GM12892 (cell line): ENCODE measurements at regions not wholly inside any gene's neighbourhood (a gene's known extent, or its start where the extent isn't known, plus 50 kb on each side); places are given as distances from the start of the nearest gene placed in this dataset.

Experiments used
- POLR2A ChIP-seq: IDR thresholded peaks from 2 replicates; pipeline ENCODE4 v1.6.1; 2011; ENCODE audit warnings: low read depth, low read length, control low read depth
- POLR2AphosphoS5 ChIP-seq: IDR thresholded peaks from 2 replicates; pipeline ENCODE4 v1.6.1; 2011; ENCODE audit warnings: low read depth, low read length, control low read depth

DNA sequence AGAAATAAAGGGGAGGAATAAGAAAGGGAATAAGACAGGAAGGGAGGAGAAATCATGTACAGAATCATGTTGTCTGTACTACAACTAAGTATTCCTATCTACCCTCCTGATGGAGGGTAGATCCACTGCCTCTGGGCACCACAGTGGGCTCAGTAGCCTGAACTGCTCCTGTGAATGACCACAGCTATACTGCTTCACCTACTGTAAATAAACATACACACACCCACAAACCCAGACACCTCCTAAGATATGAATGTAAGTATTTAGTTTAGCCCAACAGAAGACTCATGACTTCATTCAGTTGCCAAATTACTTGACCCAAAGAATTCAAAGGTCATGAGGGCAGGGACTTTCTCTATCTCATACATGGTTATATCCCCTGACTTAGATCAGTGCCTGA, 177.3 kb upstream of the C11orf58 start:
- TF ChIP-seq POLR2A (no peak), POLR2AphosphoS5 (no peak)
